GM12878 (cell line): ENCODE measurements at regions not wholly inside any gene's neighbourhood (a gene's known extent, or its start where the extent isn't known, plus 50 kb on each side); places are given as distances from the start of the nearest gene placed in this dataset.

Experiments used
- ATF3 ChIP-seq: IDR thresholded peaks from 2 replicates; pipeline ENCODE4 v1.6.1; 2011; ENCODE audit warnings: low read depth, mild to moderate bottlenecking, low read length, moderate library complexity, borderline replicate concordance; ENCODE audit errors: extremely low read depth
- ATF7 ChIP-seq: fragments of 450-650 bp; IDR thresholded peaks from 2 replicates; pipeline ENCODE4 v1.6.1; 2016; ENCODE audit warnings: low read depth, mild to moderate bottlenecking
- BHLHE40 ChIP-seq, 2 experiments: fragments of 450-650 bp in 1 of 2; IDR thresholded peaks; 2 replicates each; pipeline ENCODE4 v1.6.1; 2011 to 2017; ENCODE audit warnings: low read depth in 2 of 2, borderline replicate concordance in 1 of 2, improper control_type of control experiment in 1 of 2, low read length in 1 of 2, mild to moderate bottlenecking in 1 of 2
- CEBPB ChIP-seq, 2 experiments: fragments of 150-350 bp in 1 of 2; IDR thresholded peaks; 2 replicates each; pipeline ENCODE4 v1.6.1; 2012 to 2014; ENCODE audit warnings: low read depth in 2 of 2, low read length in 2 of 2, borderline replicate concordance in 1 of 2, inconsistent platforms in 1 of 2
- CHD1 ChIP-seq: IDR thresholded peaks from 2 replicates; pipeline ENCODE4 v1.6.1; 2012; ENCODE audit warnings: low read depth, low read length, improper control_type of control experiment
- CHD4 ChIP-seq: fragments of 200-600 bp; sonication (generic); IDR thresholded peaks from 2 replicates; pipeline ENCODE4 v1.6.1; 2016; ENCODE audit warnings: mild to moderate bottlenecking
- EED ChIP-seq: sonication (generic); IDR thresholded peaks from 2 replicates; pipeline ENCODE4 v1.6.1; 2016; ENCODE audit warnings: antibody characterized with exemption, low read depth
- ETV6 ChIP-seq, 2 experiments: fragments of 450-650 bp in 1 of 2; IDR thresholded peaks in 1 of 2; conservative IDR thresholded peaks in 1 of 2; 2 replicates each; pipeline ENCODE4 v1.6.1; 2014; ENCODE audit warnings: antibody characterized with exemption in 1 of 2, borderline replicate concordance in 1 of 2, low read depth in 1 of 2, mild to moderate bottlenecking in 1 of 2, moderate library complexity in 1 of 2
- HSF1 ChIP-seq: fragments of 150-350 bp; IDR thresholded peaks from 2 replicates; pipeline ENCODE4 v1.6.1; 2014; ENCODE audit warnings: mild to moderate bottlenecking, low read depth, low read length
- IKZF1 ChIP-seq: fragments of 450-650 bp; conservative IDR thresholded peaks from 2 replicates; pipeline ENCODE4 v1.6.1; 2017; ENCODE audit warnings: antibody characterized with exemption, mild to moderate bottlenecking
- IRF5 ChIP-seq: fragments of 450-650 bp; IDR thresholded peaks from 2 replicates; pipeline ENCODE4 v1.6.1; 2017; ENCODE audit warnings: borderline replicate concordance
- PBX3 ChIP-seq: IDR thresholded peaks from 2 replicates; pipeline ENCODE4 v1.6.1; 2011; ENCODE audit warnings: mild to moderate bottlenecking, low read depth, low read length, moderate library complexity; ENCODE audit not compliant: insufficient replicate concordance
- SRF ChIP-seq, 2 experiments: IDR thresholded peaks; 2 replicates each; pipeline ENCODE4 v1.6.1; 2011; ENCODE audit warnings: low read depth in 2 of 2, low read length in 2 of 2, mild to moderate bottlenecking in 1 of 2, moderate library complexity in 1 of 2
- STAT3 ChIP-seq: IDR thresholded peaks from 2 replicates; pipeline ENCODE4 v1.6.1; 2011; ENCODE audit warnings: low read depth, low read length, improper control_type of control experiment
- USF1 ChIP-seq: IDR thresholded peaks from 2 replicates; pipeline ENCODE4 v1.6.1; 2011; ENCODE audit warnings: borderline replicate concordance, low read depth, mild to moderate bottlenecking, moderate library complexity, mixed read lengths, low read length; ENCODE audit not compliant: insufficient read depth; ENCODE audit errors: extremely low read length
- WRNIP1 ChIP-seq: IDR thresholded peaks from 2 replicates; pipeline ENCODE4 v1.6.1; 2011; ENCODE audit warnings: low read depth, low read length, improper control_type of control experiment, borderline replicate concordance
- ZBTB40 ChIP-seq: fragments of 450-650 bp; IDR thresholded peaks from 2 replicates; pipeline ENCODE4 v1.6.1; 2016; ENCODE audit warnings: mild to moderate bottlenecking, moderate library complexity, borderline replicate concordance
- ZSCAN29 ChIP-seq: fragments of 450-650 bp; IDR thresholded peaks from 2 replicates; pipeline ENCODE4 v1.6.1; 2017; ENCODE audit warnings: mild to moderate bottlenecking, moderate library complexity

- TF ChIP-seq HSF1 (no peak), PBX3 (no peak), ZSCAN29 (0 out of 2 replicates have a peak, but pooled peaks have one; percentile 21), USF1 (no peak), SRF (IDR thresholded peaks at IDR 0.05; ENCODE audit: low read depth in 2 of 2, low read length in 2 of 2) (no peak; a peak in 1 of 4 replicates), EED (peak; percentile 81), ATF3 (no peak), BHLHE40 (IDR thresholded peaks at IDR 0.05; ENCODE audit: borderline replicate concordance in 1 of 2, low read depth in 2 of 2, low read length in 1 of 2) (peak; percentile 89 to 92), CHD4 (no peak), WRNIP1 (no peak), IKZF1 (peak; percentile 91), CEBPB (IDR thresholded peaks at IDR 0.05; ENCODE audit: borderline replicate concordance in 1 of 2, low read depth in 2 of 2, low read length in 2 of 2) (no peak), CHD1 (no peak; the same call in 1 of the 2 replicates), IRF5 (no peak), STAT3 (no peak), ETV6 (conservative IDR thresholded peaks at IDR 0.05 in 1 of 2, IDR thresholded peaks at IDR 0.05 in 1 of 2; ENCODE audit: borderline replicate concordance in 1 of 2, low read depth in 1 of 2) (peak in 1 of 2 experiments; percentile 67; a peak in 2 of 4 replicates), ZBTB40 (no peak), ATF7 (peak; percentile 94)
Measured at GRCh38 chr17:72419866-72420774, 299.3 kb downstream of the SOX9 start (continued).
